GM21515 (cell line): ENCODE measurements at regions not wholly inside any gene's neighbourhood (a gene's known extent, or its start where the extent isn't known, plus 50 kb on each side); places are given as distances from the start of the nearest gene placed in this dataset.

ENCODE experiments used
- ATAC-seq: cut with Tn5 transposase; IDR thresholded peaks from one replicate; pipeline ENCODE4 v1.9.1; 2021; ENCODE audit not compliant: unreplicated experiment

- no peak for ATAC-seq
Observed at GRCh38 chr13:88068975-88069374, 397.8 kb downstream of the SLITRK5 start.

- no peak for ATAC-seq
Observed at GRCh38 chr13:88071371-88071770, 400.2 kb downstream of the SLITRK5 start.

- ATAC-seq = no peak
Observed at GRCh38 chr13:88074794-88075510, 403.8 kb downstream of the SLITRK5 start.

GRCh38 chr13:88085036-88085435, 413.9 kb downstream of the SLITRK5 start:
- ATAC-seq = no peak

GRCh38 chr13:88086577-88086976, 415.4 kb downstream of the SLITRK5 start:
- ATAC-seq = no peak

GRCh38 chr13:88097541-88097940, 426.4 kb downstream of the SLITRK5 start:
- no peak for ATAC-seq

- no peak for ATAC-seq
Observed at GRCh38 chr13:88103824-88104223, 432.7 kb downstream of the SLITRK5 start.

GRCh38 chr13:88104576-88104975, 433.4 kb downstream of the SLITRK5 start:
- no peak for ATAC-seq

- ATAC-seq = no peak
Observed at GRCh38 chr13:88107570-88107969, 436.4 kb downstream of the SLITRK5 start.

- no peak for ATAC-seq
Observed at GRCh38 chr13:88112526-88112925, 441.4 kb downstream of the SLITRK5 start.

- no peak for ATAC-seq
Observed at GRCh38 chr13:88115976-88116375, 444.8 kb downstream of the SLITRK5 start.

- no peak for ATAC-seq
Observed at GRCh38 chr13:88118952-88119351, 447.8 kb downstream of the SLITRK5 start.

- ATAC-seq = no peak
Observed at GRCh38 chr13:88124142-88124541, 453.0 kb downstream of the SLITRK5 start.

- no peak for ATAC-seq
Observed at GRCh38 chr13:88125055-88125454, 453.9 kb downstream of the SLITRK5 start.

GRCh38 chr13:88136098-88136790, 465.1 kb downstream of the SLITRK5 start:
- ATAC-seq = no peak

- no peak for ATAC-seq
Observed at GRCh38 chr13:88142653-88143052, 471.5 kb downstream of the SLITRK5 start.

GRCh38 chr13:88144580-88144979, 473.4 kb downstream of the SLITRK5 start:
- ATAC-seq = no peak

- ATAC-seq = no peak
Observed at GRCh38 chr13:88153353-88153752, 482.2 kb downstream of the SLITRK5 start.

GRCh38 chr13:88154001-88154400, 482.8 kb downstream of the SLITRK5 start:
- no peak for ATAC-seq

GRCh38 chr13:88162076-88162702, 491.0 kb downstream of the SLITRK5 start:
- ATAC-seq = no peak

- ATAC-seq = no peak
Observed at GRCh38 chr13:88176231-88176630, 505.1 kb downstream of the SLITRK5 start.

GRCh38 chr13:88183440-88183839, 512.3 kb downstream of the SLITRK5 start:
- no peak for ATAC-seq
